Trophoblast cell (in vitro differentiated cells and primary cell): ENCODE measurements at regions not wholly inside any gene's neighbourhood (a gene's known extent, or its start where the extent isn't known, plus 50 kb on each side); places are given as distances from the start of the nearest gene placed in this dataset.

ENCODE experiments used
- DNase-seq, 2 donors: peaks; one replicate each; pipeline ENCODE4 v3.0.0-alpha.2; 2016
- H2AFZ ChIP-seq: 2 replicates; pipeline ENCODE4 v1.6.1; 2013; ENCODE audit warnings: low read length, moderate library complexity, mild to moderate bottlenecking; ENCODE audit not compliant: insufficient read depth, poor library complexity
- H2AK5ac ChIP-seq: 2 replicates; pipeline ENCODE4 v1.6.1; 2013; ENCODE audit warnings: mild to moderate bottlenecking, low read length
- H2BK120ac ChIP-seq: 2 replicates; pipeline ENCODE4 v1.6.1; 2013; ENCODE audit warnings: low read length, mild to moderate bottlenecking, moderate library complexity; ENCODE audit not compliant: insufficient read depth, poor library complexity
- H2BK12ac ChIP-seq: 2 replicates; pipeline ENCODE4 v1.6.1; 2013; ENCODE audit warnings: mild to moderate bottlenecking, low read length, moderate library complexity
- H2BK5ac ChIP-seq: 2 replicates; pipeline ENCODE4 v1.6.1; 2013; ENCODE audit warnings: low read length, low read depth, moderate library complexity, mild to moderate bottlenecking; ENCODE audit not compliant: poor library complexity
- H3K14ac ChIP-seq: 2 replicates; pipeline ENCODE4 v1.6.1; 2013; ENCODE audit warnings: mild to moderate bottlenecking, low read length
- H3K18ac ChIP-seq: 2 replicates; pipeline ENCODE4 v1.6.1; 2013; ENCODE audit warnings: mild to moderate bottlenecking, low read length
- H3K23ac ChIP-seq: 2 replicates; pipeline ENCODE4 v1.6.1; 2013; ENCODE audit warnings: low read length
- H3K27ac ChIP-seq: 2 replicates; pipeline ENCODE4 v1.5.1; 2013; ENCODE audit warnings: low read depth, mild to moderate bottlenecking, inconsistent platforms, low read length, moderate library complexity
- H3K27me3 ChIP-seq: 2 replicates; pipeline ENCODE4 v1.6.1; 2013; ENCODE audit warnings: inconsistent platforms, mild to moderate bottlenecking, low read length, moderate library complexity; ENCODE audit not compliant: insufficient read depth
- H3K36me3 ChIP-seq, 2 experiments: 1 replicate in 1 of 2; 2 replicates in 1 of 2; pipeline ENCODE4 v1.6.1; 2013; ENCODE audit warnings: low read length in 2 of 2, mild to moderate bottlenecking in 2 of 2, moderate library complexity in 1 of 2; ENCODE audit not compliant: insufficient read depth in 2 of 2, control insufficient read depth in 1 of 2
- H3K4ac ChIP-seq: 2 replicates; pipeline ENCODE4 v1.6.1; 2013; ENCODE audit warnings: low read depth, mild to moderate bottlenecking, low read length, moderate library complexity
- H3K4me1 ChIP-seq, 2 experiments: 1 replicate in 1 of 2; 2 replicates in 1 of 2; pipeline ENCODE4 v1.6.1; 2013; ENCODE audit warnings: low read length in 2 of 2, mild to moderate bottlenecking in 2 of 2, moderate library complexity in 1 of 2; ENCODE audit not compliant: insufficient read depth in 2 of 2, control insufficient read depth in 1 of 2
- H3K4me2 ChIP-seq: 2 replicates; pipeline ENCODE4 v1.6.1; 2013; ENCODE audit warnings: inconsistent platforms, mild to moderate bottlenecking, low read length, moderate library complexity
- H3K4me3 ChIP-seq: 2 replicates; pipeline ENCODE4 v1.5.1; 2013; ENCODE audit warnings: mild to moderate bottlenecking, low read depth, low read length, inconsistent platforms
- H3K79me1 ChIP-seq: one replicate; pipeline ENCODE4 v1.6.1; 2013; ENCODE audit warnings: low read length
- H3K79me2 ChIP-seq: 2 replicates; pipeline ENCODE4 v1.6.1; 2013; ENCODE audit warnings: low read length, mild to moderate bottlenecking; ENCODE audit not compliant: control insufficient read depth, insufficient read depth, poor library complexity
- H3K9ac ChIP-seq: 2 replicates; pipeline ENCODE4 v1.6.1; 2013; ENCODE audit warnings: mild to moderate bottlenecking, low read length
- H3K9me3 ChIP-seq: 2 replicates; pipeline ENCODE4 v1.6.1; 2013; ENCODE audit warnings: low read depth, mild to moderate bottlenecking, control low read depth, inconsistent platforms, low read length; ENCODE audit not compliant: insufficient read depth
- H4K12ac ChIP-seq: 2 replicates; pipeline ENCODE4 v1.6.1; 2013; ENCODE audit warnings: low read depth, mild to moderate bottlenecking, low read length, moderate library complexity
- H4K8ac ChIP-seq: 2 replicates; pipeline ENCODE4 v1.6.1; 2013; ENCODE audit warnings: low read depth, mild to moderate bottlenecking, low read length, moderate library complexity
- H4K91ac ChIP-seq: one replicate; pipeline ENCODE4 v1.6.1; 2013; ENCODE audit warnings: low read depth, mild to moderate bottlenecking, low read length, moderate library complexity
- WGBS: extraction: QIAGEN DNeasy Blood & Tissue Kit; methylation state at CpG from one replicate; pipeline ENCODE4 v1.1.7; 2013; ENCODE audit warnings: missing lambda C conversion rate; ENCODE audit not compliant: insufficient read length, insufficient coverage; ENCODE audit errors: extremely low coverage; 5-methylcytosine and 5-hydroxymethylcytosine counted together

DNA sequence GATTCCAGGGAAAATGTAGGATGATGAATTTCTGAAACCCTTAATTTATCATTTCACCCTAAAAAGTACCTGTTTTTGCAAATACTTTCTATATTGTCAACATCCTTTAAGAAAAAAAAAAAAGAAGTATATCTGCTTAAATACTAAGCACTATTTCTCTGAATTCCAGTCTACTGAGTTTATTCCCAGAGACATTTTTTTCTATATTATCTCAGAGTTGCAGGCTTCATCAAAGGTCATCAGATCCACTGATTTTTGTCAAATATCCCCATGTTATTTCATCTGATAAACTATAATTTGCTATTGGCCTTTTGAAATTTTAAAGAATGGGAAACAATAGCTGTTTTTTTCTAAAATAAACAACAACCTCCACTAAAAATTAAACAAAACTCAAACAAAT lies 357.6 kb upstream of the ID4 start:
- H4K91ac ChIP-seq, result no peak overlapping the region
- H2AFZ ChIP-seq, result no peak overlapping the region
- H3K4me3 ChIP-seq, result no peak overlapping the region
- no peak overlapping the region for H2BK5ac ChIP-seq
- no peak overlapping the region for H2BK120ac ChIP-seq
- peaks cover 3 to 6% of the 10 kb centered on the region in 2 experiments for H3K4me1 ChIP-seq
- H3K9ac ChIP-seq, result no peak overlapping the region
- no peak overlapping the region for H3K4me2 ChIP-seq
- peaks cover 5% of the 10 kb centered on the region for H3K79me1 ChIP-seq
- no peak overlapping the region for H2BK12ac ChIP-seq
- H3K36me3 ChIP-seq, result no peaks in the 10 kb centered on the region
- H4K8ac ChIP-seq, result no peak overlapping the region
- H3K9me3 ChIP-seq, result peaks cover 6% of the 10 kb centered on the region
- no peak overlapping the region for H3K4ac ChIP-seq
- peak in 1 of 2 donors; percentile 65 for DNase-seq
- no peak overlapping the region for H3K27ac ChIP-seq
- no peak overlapping the region for H4K12ac ChIP-seq
- no peak overlapping the region for H2AK5ac ChIP-seq
- H3K14ac ChIP-seq, result no peak overlapping the region
- no peak overlapping the region for H3K23ac ChIP-seq
- H3K27me3 ChIP-seq, result no peaks in the 10 kb centered on the region
- H3K18ac ChIP-seq, result no peak overlapping the region
- H3K79me2 ChIP-seq, result no peaks in the 10 kb centered on the region

DNA sequence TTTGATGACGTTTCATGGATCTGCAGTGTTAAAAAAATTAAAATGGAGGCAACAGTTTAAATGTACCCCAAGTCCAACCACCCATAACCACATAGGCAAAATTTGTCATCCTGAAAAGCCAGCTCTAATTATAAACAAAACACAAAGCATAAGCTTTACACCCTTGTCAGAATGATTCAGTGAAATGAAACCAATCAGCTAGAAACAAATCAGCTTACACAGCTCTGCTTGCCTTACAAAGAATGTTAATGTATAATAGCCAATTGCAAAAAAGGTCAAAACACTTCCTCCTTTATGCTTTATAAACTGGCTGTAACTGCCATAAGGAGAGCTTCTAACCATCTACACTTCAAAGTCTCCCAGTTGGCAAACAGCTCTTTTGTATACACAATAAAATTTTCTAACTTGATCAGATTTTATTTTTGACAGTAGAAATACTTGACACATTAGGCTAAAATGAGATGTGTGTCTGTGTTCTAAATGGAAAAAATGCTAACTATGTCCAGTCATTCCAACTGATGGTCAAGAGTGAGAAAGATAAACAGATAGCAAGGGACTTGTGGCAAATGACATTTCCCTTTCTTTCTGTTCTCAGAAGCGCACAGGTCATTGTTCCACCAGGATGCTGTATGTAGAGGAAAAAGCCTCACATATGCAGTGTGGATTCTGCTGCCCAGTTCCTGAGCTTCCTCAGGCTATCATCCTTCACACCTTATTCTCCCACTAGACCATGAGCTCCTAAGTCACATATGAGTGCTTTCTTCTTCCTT lies 344.3 kb upstream of the ID4 start:
- Histone ChIP-seq H3K27ac (no peak overlapping the region), H3K4ac (no peak overlapping the region), H4K8ac (no peak overlapping the region), H3K14ac (no peak overlapping the region), H3K79me1 (no peaks in the 10 kb centered on the region), H3K23ac (no peak overlapping the region), H3K4me2 (no peak overlapping the region), H3K36me3 (no peaks in the 10 kb centered on the region), H2BK12ac (no peak overlapping the region), H2BK120ac (no peak overlapping the region), H4K12ac (no peak overlapping the region), H3K4me3 (no peak overlapping the region), H3K9ac (no peak overlapping the region), H3K18ac (no peak overlapping the region), H2BK5ac (no peak overlapping the region), H4K91ac (no peak overlapping the region), H3K9me3 (no peaks in the 10 kb centered on the region), H2AK5ac (no peak overlapping the region), H3K79me2 (no peaks in the 10 kb centered on the region), H3K4me1 (no peaks in the 10 kb centered on the region), H2AFZ (no peak overlapping the region), H3K27me3 (no peaks in the 10 kb centered on the region)
- DNase-seq, result peak in 1 of 2 donors; percentile 27
- no CpG with 5 or more reads among the region's 2 CpGs for WGBS

DNA sequence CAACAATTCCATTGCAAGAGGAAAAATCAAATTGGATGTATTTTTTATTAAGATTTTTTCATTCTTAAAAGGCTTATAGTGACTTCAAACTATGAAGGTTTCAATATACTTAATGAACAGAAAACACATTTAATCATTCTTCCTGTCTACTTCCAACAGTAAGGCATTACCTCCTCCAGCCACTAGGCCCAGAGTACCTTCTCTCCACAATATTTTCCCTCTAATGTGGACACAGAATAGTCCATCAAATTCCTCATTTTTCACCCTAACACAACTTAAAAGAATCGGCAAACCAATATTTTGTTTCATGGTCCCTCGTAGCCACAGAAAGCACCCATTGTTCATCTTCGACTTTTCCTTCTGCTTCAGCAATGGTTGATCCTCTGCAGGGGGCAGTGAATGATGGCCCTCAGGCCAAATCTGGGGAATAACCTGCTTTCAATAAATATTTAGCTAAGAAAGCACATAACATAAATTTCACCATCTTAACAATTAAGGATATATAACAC lies 335.4 kb upstream of the ID4 start:
- Histone ChIP-seq H4K91ac (no peak overlapping the region), H3K36me3 (no peaks in the 10 kb centered on the region), H3K4me3 (no peak overlapping the region), H2BK120ac (no peak overlapping the region), H3K4me1 (no peaks in the 10 kb centered on the region), H2BK5ac (no peak overlapping the region), H3K4me2 (no peak overlapping the region), H4K8ac (no peak overlapping the region), H3K79me1 (no peaks in the 10 kb centered on the region), H3K18ac (no peak overlapping the region), H2AFZ (no peak overlapping the region), H3K4ac (no peak overlapping the region), H3K27me3 (no peaks in the 10 kb centered on the region), H2BK12ac (no peak overlapping the region), H3K9ac (no peak overlapping the region), H2AK5ac (no peak overlapping the region), H3K23ac (no peak overlapping the region), H4K12ac (no peak overlapping the region), H3K9me3 (no peaks in the 10 kb centered on the region), H3K14ac (no peak overlapping the region), H3K27ac (no peak overlapping the region), H3K79me2 (no peaks in the 10 kb centered on the region)
- WGBS, result no CpG with 5 or more reads among the region's 3 CpGs
- no peak for DNase-seq

DNA sequence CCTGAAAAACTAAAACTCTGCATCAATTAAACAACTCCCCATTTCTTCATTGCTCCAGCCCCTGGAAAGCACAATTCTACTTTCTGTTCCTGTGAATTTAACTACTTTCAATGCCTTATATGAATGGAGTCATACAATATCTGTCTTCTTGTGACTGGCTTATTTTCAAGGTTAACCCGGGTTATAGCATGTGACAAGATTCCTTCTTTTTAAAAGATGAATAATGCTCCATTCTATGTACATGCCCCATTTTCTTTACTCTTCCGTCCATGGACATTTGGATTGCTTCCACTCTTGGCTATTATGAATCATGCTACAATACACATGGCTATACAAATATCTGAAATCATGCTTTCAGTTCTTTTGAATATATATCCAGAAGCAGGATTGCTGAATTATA lies 334.9 kb upstream of the ID4 start:
- Histone ChIP-seq H3K4me3 (no peak overlapping the region), H2BK5ac (no peak overlapping the region), H3K27ac (no peak overlapping the region), H2AFZ (no peak overlapping the region), H3K9me3 (no peaks in the 10 kb centered on the region), H2BK12ac (no peak overlapping the region), H2AK5ac (no peak overlapping the region), H3K18ac (no peak overlapping the region), H3K79me1 (no peaks in the 10 kb centered on the region), H3K4ac (no peak overlapping the region), H3K79me2 (no peaks in the 10 kb centered on the region), H3K23ac (no peak overlapping the region), H3K27me3 (no peaks in the 10 kb centered on the region), H4K8ac (no peak overlapping the region), H2BK120ac (no peak overlapping the region), H3K14ac (no peak overlapping the region), H4K91ac (no peak overlapping the region), H3K36me3 (no peaks in the 10 kb centered on the region), H3K4me1 (no peaks in the 10 kb centered on the region), H3K9ac (no peak overlapping the region), H3K4me2 (no peak overlapping the region), H4K12ac (no peak overlapping the region)
- DNase-seq, result no peak
- no CpG with 5 or more reads among the region's 2 CpGs for WGBS
